ENCODE measurements at regions not wholly inside any gene's neighbourhood (a gene's known extent, or its start where the extent isn't known, plus 50 kb on each side); places are given as distances from the start of the nearest gene placed in this dataset.
"Not testable (repeated sequence)": the region's sequence is repeated elsewhere in the genome, so short reads cannot be mapped to it uniquely, and the experiment has no call there.

- Histone ChIP-seq H3K36me3 (ENCODE audit: control insufficient read depth in 4 of 4, insufficient read depth in 3 of 4, low read depth in 1 of 4, low read length in 3 of 4) (no peaks in the 10 kb centered on the region), H3K27ac (ENCODE audit: low read depth in 1 of 2, low read length in 2 of 2) (no peak overlapping the region), H3K9ac (ENCODE audit: low read depth in 1 of 2, low read length in 2 of 2) (no peak overlapping the region), H3K4me3 (ENCODE audit: low read depth in 1 of 3, low read length in 3 of 3) (no peak overlapping the region), H3K4me1 (ENCODE audit: control insufficient read depth in 4 of 4, insufficient read depth in 4 of 4, low read length in 3 of 4) (no peaks in the 10 kb centered on the region), H3K9me3 (ENCODE audit: control insufficient read depth in 4 of 4, low read length in 3 of 4) (no peaks in the 10 kb centered on the region), H3K27me3 (ENCODE audit: control insufficient read depth in 4 of 4, insufficient read depth in 4 of 4, low read length in 3 of 4) (no peaks in the 10 kb centered on the region)
- WGBS = 90% methylated on average over 5 of the region's 5 CpGs
- TF ChIP-seq, protein P1, sequence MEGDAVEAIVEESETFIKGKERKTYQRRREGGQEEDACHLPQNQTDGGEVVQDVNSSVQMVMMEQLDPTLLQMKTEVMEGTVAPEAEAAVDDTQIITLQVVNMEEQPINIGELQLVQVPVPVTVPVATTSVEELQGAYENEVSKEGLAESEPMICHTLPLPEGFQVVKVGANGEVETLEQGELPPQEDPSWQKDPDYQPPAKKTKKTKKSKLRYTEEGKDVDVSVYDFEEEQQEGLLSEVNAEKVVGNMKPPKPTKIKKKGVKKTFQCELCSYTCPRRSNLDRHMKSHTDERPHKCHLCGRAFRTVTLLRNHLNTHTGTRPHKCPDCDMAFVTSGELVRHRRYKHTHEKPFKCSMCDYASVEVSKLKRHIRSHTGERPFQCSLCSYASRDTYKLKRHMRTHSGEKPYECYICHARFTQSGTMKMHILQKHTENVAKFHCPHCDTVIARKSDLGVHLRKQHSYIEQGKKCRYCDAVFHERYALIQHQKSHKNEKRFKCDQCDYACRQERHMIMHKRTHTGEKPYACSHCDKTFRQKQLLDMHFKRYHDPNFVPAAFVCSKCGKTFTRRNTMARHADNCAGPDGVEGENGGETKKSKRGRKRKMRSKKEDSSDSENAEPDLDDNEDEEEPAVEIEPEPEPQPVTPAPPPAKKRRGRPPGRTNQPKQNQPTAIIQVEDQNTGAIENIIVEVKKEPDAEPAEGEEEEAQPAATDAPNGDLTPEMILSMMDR (IDR thresholded peaks at IDR 0.05; ENCODE audit: low read depth, low read length, missing input control) = no peak
- TF ChIP-seq RXRA (IDR thresholded peaks at IDR 0.05) (no peak), JUND (IDR thresholded peaks at IDR 0.05) (no peak), NR2F2 (IDR thresholded peaks at IDR 0.05) (no peak), ATF3 (IDR thresholded peaks at IDR 0.05) (no peak), HNF4G (IDR thresholded peaks at IDR 0.05) (no peak)
- DNase-seq (ENCODE audit: low spot score) = no peak
These were observed 290.0 kb upstream of the PIK3R1 start for GRCh38 chr5:67925511-67925910.

GRCh38 chr5:67921004-67921601 lies 294.5 kb upstream of the PIK3R1 start:
- WGBS = 93% methylated on average over 8 of the region's 8 CpGs
- Histone ChIP-seq H3K4me1 (ENCODE audit: control insufficient read depth in 4 of 4, insufficient read depth in 4 of 4, low read length in 3 of 4) (no peaks in the 10 kb centered on the region), H3K36me3 (ENCODE audit: control insufficient read depth in 4 of 4, insufficient read depth in 3 of 4, low read depth in 1 of 4, low read length in 3 of 4) (no peaks in the 10 kb centered on the region), H3K9ac (ENCODE audit: low read depth in 1 of 2, low read length in 2 of 2) (no peak overlapping the region), H3K27ac (ENCODE audit: low read depth in 1 of 2, low read length in 2 of 2) (no peak overlapping the region), H3K4me3 (ENCODE audit: low read depth in 1 of 3, low read length in 3 of 3) (no peak overlapping the region), H3K9me3 (ENCODE audit: control insufficient read depth in 4 of 4, low read length in 3 of 4) (no peaks in the 10 kb centered on the region), H3K27me3 (ENCODE audit: control insufficient read depth in 4 of 4, insufficient read depth in 4 of 4, low read length in 3 of 4) (no peaks in the 10 kb centered on the region)
- DNase-seq (ENCODE audit: low spot score) = no peak
- TF ChIP-seq NR2F2 (IDR thresholded peaks at IDR 0.05) = no peak
- TF ChIP-seq REST (IDR thresholded peaks at IDR 0.05) = no peak
- no peak for TF ChIP-seq ZBTB33 (IDR thresholded peaks at IDR 0.05)
- TF ChIP-seq EGR1 (IDR thresholded peaks at IDR 0.05; ENCODE audit: low read depth in 2 of 2) = no peak
- TF ChIP-seq HNF4G (IDR thresholded peaks at IDR 0.05) = no peak
- no peak for TF ChIP-seq RAD21 (IDR thresholded peaks at IDR 0.05)
- TF ChIP-seq JUND (IDR thresholded peaks at IDR 0.05) = no peak
- TF ChIP-seq FOXA2 (IDR thresholded peaks at IDR 0.05) = no peak
- TF ChIP-seq FOXA1 (IDR thresholded peaks at IDR 0.05) = no peak
- no peak for TF ChIP-seq HNF4A (conservative IDR thresholded peaks at IDR 0.05)
- no peak for TF ChIP-seq TAF1 (conservative IDR thresholded peaks at IDR 0.05)
- no peak for TF ChIP-seq RXRA (IDR thresholded peaks at IDR 0.05)
- TF ChIP-seq, protein P1 (IDR thresholded peaks at IDR 0.05; ENCODE audit: low read depth, low read length, missing input control) = no peak
- TF ChIP-seq SP1 (IDR thresholded peaks at IDR 0.05) = no peak
- TF ChIP-seq, protein P2, sequence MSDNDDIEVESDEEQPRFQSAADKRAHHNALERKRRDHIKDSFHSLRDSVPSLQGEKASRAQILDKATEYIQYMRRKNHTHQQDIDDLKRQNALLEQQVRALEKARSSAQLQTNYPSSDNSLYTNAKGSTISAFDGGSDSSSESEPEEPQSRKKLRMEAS (IDR thresholded peaks at IDR 0.05) = no peak
- no peak for TF ChIP-seq YY1 (IDR thresholded peaks at IDR 0.05)
- no peak for TF ChIP-seq ATF3 (IDR thresholded peaks at IDR 0.05)

DNA sequence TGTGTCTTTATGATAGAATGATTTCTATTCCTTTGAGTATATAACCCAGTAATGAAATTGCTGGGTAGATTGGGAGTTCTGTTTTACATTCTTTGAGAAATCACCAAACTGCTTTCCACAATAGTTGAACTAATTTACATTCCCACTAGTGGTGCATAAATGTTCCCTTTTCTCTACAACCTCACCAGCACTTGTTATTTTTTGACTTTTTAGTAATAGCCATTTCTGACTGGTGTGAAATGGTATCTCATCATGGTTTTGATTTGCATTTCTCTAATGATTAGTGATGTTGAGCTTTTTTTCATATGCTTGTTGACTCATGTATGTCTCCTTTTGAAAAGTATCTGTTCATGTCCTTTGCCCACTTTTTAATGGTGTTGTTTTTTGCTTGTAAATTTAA lies 296.0 kb upstream of the PIK3R1 start:
- H3K9me3 ChIP-seq (ENCODE audit: control insufficient read depth in 4 of 4, low read length in 3 of 4); H3K4me1 ChIP-seq (ENCODE audit: control insufficient read depth in 4 of 4, insufficient read depth in 4 of 4, low read length in 3 of 4); H3K27ac ChIP-seq (ENCODE audit: low read depth in 1 of 2, low read length in 2 of 2); H3K36me3 ChIP-seq (ENCODE audit: control insufficient read depth in 4 of 4, insufficient read depth in 3 of 4, low read depth in 1 of 4, low read length in 3 of 4); DNase-seq (ENCODE audit: low spot score); H3K27me3 ChIP-seq (ENCODE audit: control insufficient read depth in 4 of 4, insufficient read depth in 4 of 4, low read length in 3 of 4); H3K9ac ChIP-seq (ENCODE audit: low read depth in 1 of 2, low read length in 2 of 2); H3K4me3 ChIP-seq (ENCODE audit: low read depth in 1 of 3, low read length in 3 of 3): not testable (repeated sequence)

Data from liver (tissue), 8 donors.